WTC11 (cell line): ENCODE measurements at regions not wholly inside any gene's neighbourhood (a gene's known extent, or its start where the extent isn't known, plus 50 kb on each side); places are given as distances from the start of the nearest gene placed in this dataset.

Experiments used
- ATAC-seq: fragments of 200-7000 bp; cut with Tn5 transposase; 2 replicates; pipeline ENCODE4 v1.10.0; 2021; ENCODE audit warnings: mild to moderate bottlenecking, moderate library complexity
- CTCF ChIA-PET: fragments of 300-600 bp; sonication (Branson Sonifier 250); formaldehyde crosslinking; loops from one replicate; lab custom pipeline; 2021; ENCODE audit warnings: antibody characterized with exemption; lab: Charles Lee
- POLR2A ChIA-PET: fragments of 350-600 bp; sonication (Branson Sonifier 250); formaldehyde crosslinking; loops from one replicate; lab custom pipeline; 2021; ENCODE audit warnings: antibody characterized with exemption; lab: Charles Lee
- DNase-seq: peaks from one replicate; pipeline ENCODE4 v3.0.0; 2021; ENCODE audit warnings: low spot score
- H3K27ac Mint-ChIP-seq: 2 replicates; pipeline ENCODE4 v1.8.0; 2021; ENCODE audit warnings: mixed read lengths
- H3K27me3 Mint-ChIP-seq: 2 replicates; pipeline ENCODE4 v1.8.0; 2021; ENCODE audit warnings: low read depth, mild to moderate bottlenecking, moderate library complexity, mixed read lengths
- H3K36me3 Mint-ChIP-seq: 2 replicates; pipeline ENCODE4 v1.8.0; 2021; ENCODE audit warnings: mixed read lengths
- H3K4me1 Mint-ChIP-seq: 2 replicates; pipeline ENCODE4 v1.8.0; 2022; ENCODE audit warnings: mixed read lengths
- H3K4me3 Mint-ChIP-seq: 2 replicates; pipeline ENCODE4 v1.8.0; 2021; ENCODE audit warnings: mild to moderate bottlenecking, moderate library complexity, mixed read lengths
- H3K9me3 Mint-ChIP-seq: 2 replicates; pipeline ENCODE4 v1.8.0; 2021; ENCODE audit warnings: mixed read lengths
- CDX4 ChIP-seq: fragments of 250-450 bp; sonication (Bioruptor Pico); IDR thresholded peaks from 2 replicates; pipeline ENCODE4 v1.9.0; 2021; ENCODE audit warnings: moderate library complexity, mild to moderate bottlenecking, inconsistent platforms, borderline replicate concordance
- CREB1 ChIP-seq: sonication (generic); formaldehyde crosslinking; IDR thresholded peaks from 2 replicates; pipeline ENCODE4 v1.8.0; 2023; ENCODE audit warnings: mild to moderate bottlenecking, missing genetic modification reagents
- CTCF ChIP-seq: fragments of 200-600 bp; IDR thresholded peaks from 2 replicates; pipeline ENCODE4 v1.8.0; 2022; ENCODE audit warnings: antibody characterized with exemption
- E2F5 ChIP-seq: sonication (generic); formaldehyde crosslinking; IDR thresholded peaks from 2 replicates; pipeline ENCODE4 v1.8.1; 2022; ENCODE audit warnings: mild to moderate bottlenecking, moderate library complexity, missing genetic modification reagents
- ELF4 ChIP-seq: sonication (generic); formaldehyde crosslinking; IDR thresholded peaks from 2 replicates; pipeline ENCODE4 v1.8.1; 2022; ENCODE audit warnings: low read depth, mild to moderate bottlenecking, moderate library complexity, missing genetic modification reagents
- FOXK1 ChIP-seq: sonication (generic); formaldehyde crosslinking; IDR thresholded peaks from 2 replicates; pipeline ENCODE4 v1.8.0; 2022; ENCODE audit warnings: mild to moderate bottlenecking, moderate library complexity, missing genetic modification reagents
- HMGA2 ChIP-seq: fragments of 250-450 bp; sonication (Bioruptor Pico); IDR thresholded peaks from 2 replicates; pipeline ENCODE4 v1.4.0; 2021; ENCODE audit warnings: mild to moderate bottlenecking, moderate library complexity
- MAX ChIP-seq: sonication (generic); formaldehyde crosslinking; IDR thresholded peaks from 2 replicates; pipeline ENCODE4 v1.8.0; 2022; ENCODE audit warnings: mild to moderate bottlenecking, missing genetic modification reagents
- NFYB ChIP-seq: sonication (generic); formaldehyde crosslinking; conservative IDR thresholded peaks from 2 replicates; pipeline ENCODE4 v1.8.0; 2022; ENCODE audit warnings: low read depth, missing genetic modification reagents
- PREB ChIP-seq: sonication (generic); formaldehyde crosslinking; IDR thresholded peaks from 2 replicates; pipeline ENCODE4 v1.8.1; 2022; ENCODE audit warnings: mild to moderate bottlenecking, missing genetic modification reagents, moderate library complexity, borderline replicate concordance
- SOX15 ChIP-seq: fragments of 250-450 bp; sonication (Bioruptor Pico); IDR thresholded peaks from 2 replicates; pipeline ENCODE4 v1.9.0; 2021; ENCODE audit warnings: mild to moderate bottlenecking
- ZMAT4 ChIP-seq: fragments of 250-450 bp; sonication (Bioruptor Pico); IDR thresholded peaks from 2 replicates; pipeline ENCODE4 v1.9.0; 2021; ENCODE audit warnings: mild to moderate bottlenecking
- ZNF121 ChIP-seq: sonication (generic); formaldehyde crosslinking; IDR thresholded peaks from 2 replicates; pipeline ENCODE4 v1.8.0; 2023; ENCODE audit warnings: missing genetic modification reagents
- ZNF232 ChIP-seq: sonication (generic); formaldehyde crosslinking; IDR thresholded peaks from 2 replicates; pipeline ENCODE4 v1.8.0; 2022; ENCODE audit warnings: mild to moderate bottlenecking, missing genetic modification reagents
- ZNF263 ChIP-seq: sonication (generic); formaldehyde crosslinking; IDR thresholded peaks from 2 replicates; pipeline ENCODE4 v1.8.1; 2022; ENCODE audit warnings: low read depth, mild to moderate bottlenecking, moderate library complexity, missing genetic modification reagents
- ZNF671 ChIP-seq: fragments of 250-450 bp; sonication (Bioruptor Pico); IDR thresholded peaks from 2 replicates; pipeline ENCODE4 v1.8.0; 2021; ENCODE audit warnings: mild to moderate bottlenecking

GRCh38 chr10:36888925-36889573, 236.3 kb upstream of the ANKRD30A start:
- Mint-ChIP-seq H3K27me3 (no peaks in the 10 kb centered on the region), H3K9me3 (peaks cover 19% of the 10 kb centered on the region), H3K27ac (no peak overlapping the region), H3K4me3 (no peak overlapping the region), H3K4me1 (no peaks in the 10 kb centered on the region), H3K36me3 (peaks cover 10% of the 10 kb centered on the region)
- peak; percentile 57 for TF ChIP-seq CTCF
- TF ChIP-seq CDX4 = no peak
- TF ChIP-seq ZNF671 (CRISPR knock-in tag) = no peak
- TF ChIP-seq ELF4 = no peak
- TF ChIP-seq ZNF263 (CRISPR knock-in tag) = no peak
- TF ChIP-seq FOXK1 (CRISPR knock-in tag) = peak; percentile 59; the same call in 1 of the 2 replicates
- TF ChIP-seq ZNF232 (CRISPR knock-in tag) = no peak
- no peak for TF ChIP-seq NFYB (CRISPR knock-in tag)
- no peak for TF ChIP-seq ZNF121
- no peak for TF ChIP-seq MAX (CRISPR knock-in tag)
- TF ChIP-seq E2F5 = no peak
- no peak for TF ChIP-seq PREB (CRISPR knock-in tag)
- ChIA-PET POLR2A (no interaction called here), CTCF (interaction anchor here (0.6 kb wide), 1 partner anchor 404 kb away, joined by 3 read pairs; no protein-coding TSS in a partner anchor)
- DNase-seq (peak; percentile 70), ATAC-seq (peak; percentile 80)

GRCh38 chr10:36886303-36886891, 239.0 kb upstream of the ANKRD30A start:
- no peak overlapping the region for H3K27ac Mint-ChIP-seq
- ChIA-PET POLR2A (no interaction called here), CTCF (no interaction called here)
- DNase-seq = no peak
- TF ChIP-seq CREB1 (no peak), SOX15 (CRISPR knock-in tag) (no peak)
- peaks cover 5% of the 10 kb centered on the region; the same call in 1 of the 2 replicates for H3K27me3 Mint-ChIP-seq
- no peak for ATAC-seq
- no peaks in the 10 kb centered on the region for H3K4me1 Mint-ChIP-seq
- H3K4me3 Mint-ChIP-seq = no peak overlapping the region
- peaks cover 12% of the 10 kb centered on the region for H3K36me3 Mint-ChIP-seq
- H3K9me3 Mint-ChIP-seq = peaks cover 18% of the 10 kb centered on the region

- H3K9me3 Mint-ChIP-seq = peaks cover 16% of the 10 kb centered on the region
- TF ChIP-seq HMGA2 (CRISPR knock-in tag) = no peak
- no peak for TF ChIP-seq FOXK1 (CRISPR knock-in tag)
- TF ChIP-seq ZMAT4 (CRISPR knock-in tag) = no peak
- H3K27me3 Mint-ChIP-seq = peaks cover 5% of the 10 kb centered on the region; the same call in 1 of the 2 replicates
- H3K4me1 Mint-ChIP-seq = no peaks in the 10 kb centered on the region
- no peak overlapping the region for H3K27ac Mint-ChIP-seq
- H3K36me3 Mint-ChIP-seq = peaks cover 11% of the 10 kb centered on the region
- no peak overlapping the region for H3K4me3 Mint-ChIP-seq
- DNase-seq = no peak
- ChIA-PET POLR2A (no interaction called here), CTCF (no interaction called here)
- no peak for ATAC-seq
These were observed 239.7 kb upstream of the ANKRD30A start for GRCh38 chr10:36885746-36886145.
